ENCODE measurements at regions not wholly inside any gene's neighbourhood (a gene's known extent, or its start where the extent isn't known, plus 50 kb on each side); places are given as distances from the start of the nearest gene placed in this dataset.

GRCh38 chr7:34497153-34497777 lies 160.8 kb upstream of the NPSR1 start:
- no peak overlapping the region for H2AFZ ChIP-seq (ENCODE audit: low read length)
- H3K9me3 ChIP-seq (ENCODE audit: low read depth, low read length), result no peaks in the 10 kb centered on the region
- H3K36me3 ChIP-seq (ENCODE audit: insufficient read depth, low read length), result no peaks in the 10 kb centered on the region
- no peaks in the 10 kb centered on the region for H3K27me3 ChIP-seq (ENCODE audit: insufficient read depth, low read length)
- H3K4me2 ChIP-seq (ENCODE audit: insufficient read depth, low read length), result no peak overlapping the region
- no peaks in the 10 kb centered on the region for H3K4me1 ChIP-seq (ENCODE audit: insufficient read depth, low read length)
- no peaks in the 10 kb centered on the region for H3K79me2 ChIP-seq (ENCODE audit: insufficient read depth, low read length)
- H3K27ac ChIP-seq (ENCODE audit: low read depth, low read length), result no peak overlapping the region
- H3K4me3 ChIP-seq (ENCODE audit: insufficient read depth, low read length), result no peak overlapping the region
- no peaks in the 10 kb centered on the region for H4K20me1 ChIP-seq (ENCODE audit: insufficient read depth, low read length)
- no peak for TF ChIP-seq CTCF (IDR thresholded peaks at IDR 0.05; ENCODE audit: extremely low read depth, low read depth, low read length)
- DNase-seq (ENCODE audit: insufficient read length, low spot score, missing footprints), result no peak

GRCh38 chr7:34501156-34501555 lies 156.9 kb upstream of the NPSR1 start:
- H3K4me2 ChIP-seq (ENCODE audit: insufficient read depth, low read length), result no peak overlapping the region
- H3K4me1 ChIP-seq (ENCODE audit: insufficient read depth, low read length), result no peaks in the 10 kb centered on the region
- H3K27me3 ChIP-seq (ENCODE audit: insufficient read depth, low read length), result no peaks in the 10 kb centered on the region
- no peak overlapping the region for H2AFZ ChIP-seq (ENCODE audit: low read length)
- H3K27ac ChIP-seq (ENCODE audit: low read depth, low read length), result no peak overlapping the region
- no peak for TF ChIP-seq CTCF (IDR thresholded peaks at IDR 0.05; ENCODE audit: extremely low read depth, low read depth, low read length)
- no peaks in the 10 kb centered on the region for H4K20me1 ChIP-seq (ENCODE audit: insufficient read depth, low read length)
- DNase-seq (ENCODE audit: insufficient read length, low spot score, missing footprints), result no peak
- H3K4me3 ChIP-seq (ENCODE audit: insufficient read depth, low read length), result no peak overlapping the region
- no peaks in the 10 kb centered on the region for H3K79me2 ChIP-seq (ENCODE audit: insufficient read depth, low read length)
- H3K9me3 ChIP-seq (ENCODE audit: low read depth, low read length), result no peaks in the 10 kb centered on the region
- H3K36me3 ChIP-seq (ENCODE audit: insufficient read depth, low read length), result no peaks in the 10 kb centered on the region

- Histone ChIP-seq H3K27ac (ENCODE audit: low read depth, low read length) (no peak overlapping the region), H3K4me2 (ENCODE audit: insufficient read depth, low read length) (no peak overlapping the region), H3K9me3 (ENCODE audit: low read depth, low read length) (peaks cover 3% of the 10 kb centered on the region), H2AFZ (ENCODE audit: low read length) (no peak overlapping the region), H3K79me2 (ENCODE audit: insufficient read depth, low read length) (no peaks in the 10 kb centered on the region), H4K20me1 (ENCODE audit: insufficient read depth, low read length) (no peaks in the 10 kb centered on the region), H3K4me3 (ENCODE audit: insufficient read depth, low read length) (no peak overlapping the region), H3K4me1 (ENCODE audit: insufficient read depth, low read length) (no peaks in the 10 kb centered on the region), H3K27me3 (ENCODE audit: insufficient read depth, low read length) (no peaks in the 10 kb centered on the region), H3K36me3 (ENCODE audit: insufficient read depth, low read length) (no peaks in the 10 kb centered on the region)
- no peak for TF ChIP-seq CTCF (IDR thresholded peaks at IDR 0.05; ENCODE audit: extremely low read depth, low read depth, low read length)
- no peak for DNase-seq (ENCODE audit: insufficient read length, low spot score, missing footprints)
Measured at GRCh38 chr7:34507191-34507590, 150.8 kb upstream of the NPSR1 start.

- no peak for DNase-seq (ENCODE audit: insufficient read length, low spot score, missing footprints)
- no peaks in the 10 kb centered on the region for H4K20me1 ChIP-seq (ENCODE audit: insufficient read depth, low read length)
- no peak overlapping the region for H2AFZ ChIP-seq (ENCODE audit: low read length)
- no peaks in the 10 kb centered on the region for H3K27me3 ChIP-seq (ENCODE audit: insufficient read depth, low read length)
- H3K9me3 ChIP-seq (ENCODE audit: low read depth, low read length), result peaks cover 3% of the 10 kb centered on the region
- H3K27ac ChIP-seq (ENCODE audit: low read depth, low read length), result no peak overlapping the region
- H3K79me2 ChIP-seq (ENCODE audit: insufficient read depth, low read length), result no peaks in the 10 kb centered on the region
- H3K36me3 ChIP-seq (ENCODE audit: insufficient read depth, low read length), result no peaks in the 10 kb centered on the region
- no peak overlapping the region for H3K4me2 ChIP-seq (ENCODE audit: insufficient read depth, low read length)
- TF ChIP-seq CTCF (IDR thresholded peaks at IDR 0.05; ENCODE audit: extremely low read depth, low read depth, low read length), result no peak
- H3K4me1 ChIP-seq (ENCODE audit: insufficient read depth, low read length), result no peaks in the 10 kb centered on the region
- H3K4me3 ChIP-seq (ENCODE audit: insufficient read depth, low read length), result no peak overlapping the region
Measured at GRCh38 chr7:34523226-34523918, 134.6 kb upstream of the NPSR1 start.
